Smooth muscle cell (in vitro differentiated cells): ENCODE measurements at regions not wholly inside any gene's neighbourhood (a gene's known extent, or its start where the extent isn't known, plus 50 kb on each side); places are given as distances from the start of the nearest gene placed in this dataset.
"Not testable (repeated sequence)": the region's sequence is repeated elsewhere in the genome, so short reads cannot be mapped to it uniquely, and the experiment has no call there.

Source experiments
- DNase-seq: peaks from one replicate; lab custom pipeline; 2025; ENCODE audit not compliant: unreplicated experiment; lab: John Stamatoyannopoulos, UW
- H2AFZ ChIP-seq: fragments of 200-600 bp; sonication (generic); 2 replicates; pipeline ENCODE4 v1.6.0; 2016; ENCODE audit warnings: antibody characterized with exemption, low read depth, mild to moderate bottlenecking
- H3F3A ChIP-seq: fragments of 200-600 bp; sonication (generic); 2 replicates; pipeline ENCODE4 v1.6.0; 2017; ENCODE audit warnings: antibody characterized with exemption, low read depth
- H3K27ac ChIP-seq: fragments of 200-600 bp; sonication (generic); 2 replicates; pipeline ENCODE4 v1.5.1; 2016; ENCODE audit warnings: low read depth, mild to moderate bottlenecking
- H3K27me3 ChIP-seq: fragments of 200-600 bp; sonication (generic); 2 replicates; pipeline ENCODE4 v1.6.1; 2016; ENCODE audit warnings: low read depth, mild to moderate bottlenecking
- H3K36me3 ChIP-seq: fragments of 200-600 bp; sonication (generic); 2 replicates; pipeline ENCODE4 v1.5.1; 2016; ENCODE audit warnings: low read depth
- H3K4me1 ChIP-seq: fragments of 200-600 bp; sonication (generic); 2 replicates; pipeline ENCODE4 v1.5.1; 2016; ENCODE audit warnings: low read depth
- H3K4me2 ChIP-seq: fragments of 200-600 bp; sonication (generic); 2 replicates; pipeline ENCODE4 v1.6.0; 2016; ENCODE audit warnings: mild to moderate bottlenecking
- H3K4me3 ChIP-seq: fragments of 200-600 bp; sonication (generic); 2 replicates; pipeline ENCODE4 v1.5.1; 2016; ENCODE audit warnings: mild to moderate bottlenecking
- H3K79me2 ChIP-seq: fragments of 200-600 bp; sonication (generic); 2 replicates; pipeline ENCODE4 v1.6.0; 2016; ENCODE audit warnings: low read depth, mild to moderate bottlenecking
- H3K9ac ChIP-seq: fragments of 200-600 bp; sonication (generic); 2 replicates; pipeline ENCODE4 v1.6.0; 2016; ENCODE audit warnings: low read depth
- H3K9me3 ChIP-seq: fragments of 200-600 bp; sonication (generic); replicated peaks from 2 replicates; pipeline ENCODE4 v1.5.1; 2016; ENCODE audit warnings: low read depth
- H4K20me1 ChIP-seq: fragments of 200-600 bp; sonication (generic); 2 replicates; pipeline ENCODE4 v1.6.0; 2016; ENCODE audit warnings: low read depth
- CTCF ChIP-seq: fragments of 200-600 bp; sonication (generic); IDR thresholded peaks from 2 replicates; pipeline ENCODE4 v1.5.1; 2017; ENCODE audit warnings: borderline replicate concordance, mild to moderate bottlenecking, antibody characterized with exemption; ENCODE audit not compliant: insufficient read depth, poor library complexity, severe bottlenecking
- WGBS: methylation state at CpG from one replicate; pipeline ENCODE4 v1.1.7; 2016; ENCODE audit warnings: low lambda C conversion rate; 5-methylcytosine and 5-hydroxymethylcytosine counted together

- Histone ChIP-seq H3F3A (no peaks in the 10 kb centered on the region), H2AFZ (no peak overlapping the region), H3K4me1 (no peaks in the 10 kb centered on the region), H3K36me3 (no peaks in the 10 kb centered on the region), H3K4me2 (no peak overlapping the region), H3K79me2 (no peaks in the 10 kb centered on the region), H3K9me3 (no peaks in the 10 kb centered on the region), H3K9ac (no peak overlapping the region), H3K27me3 (no peaks in the 10 kb centered on the region), H3K27ac (no peak overlapping the region), H4K20me1 (no peaks in the 10 kb centered on the region), H3K4me3 (no peak overlapping the region)
- WGBS = 99% methylated on average over 2 of the region's 2 CpGs
- DNase-seq = no peak
- no peak for TF ChIP-seq CTCF
These were observed 1048.1 kb downstream of the ROBO2 start for GRCh38 chr3:78088006-78088405.

- TF ChIP-seq CTCF = no peak
- Histone ChIP-seq H3K9me3 (no peaks in the 10 kb centered on the region), H4K20me1 (no peaks in the 10 kb centered on the region), H3K4me3 (no peak overlapping the region), H3K4me2 (no peak overlapping the region), H3K9ac (no peak overlapping the region), H3K79me2 (no peaks in the 10 kb centered on the region), H3K36me3 (no peaks in the 10 kb centered on the region), H3K27ac (no peak overlapping the region), H3K4me1 (no peaks in the 10 kb centered on the region), H3K27me3 (no peaks in the 10 kb centered on the region), H3F3A (no peaks in the 10 kb centered on the region), H2AFZ (no peak overlapping the region)
- 99% methylated on average over 3 of the region's 3 CpGs for WGBS
- no peak for DNase-seq
These were observed 1050.5 kb downstream of the ROBO2 start for GRCh38 chr3:78090382-78090781.

GRCh38 chr3:78091478-78092119 is 1051.7 kb downstream of the ROBO2 start:
- 92% methylated on average over 2 of the region's 2 CpGs for WGBS
- no peaks in the 10 kb centered on the region for H3K27me3 ChIP-seq
- no peak overlapping the region for H2AFZ ChIP-seq
- no peaks in the 10 kb centered on the region for H3K4me1 ChIP-seq
- DNase-seq = no peak
- no peaks in the 10 kb centered on the region for H3F3A ChIP-seq
- H3K4me3 ChIP-seq = no peak overlapping the region
- no peak for TF ChIP-seq CTCF
- H3K4me2 ChIP-seq = no peak overlapping the region
- no peak overlapping the region for H3K27ac ChIP-seq
- no peaks in the 10 kb centered on the region for H4K20me1 ChIP-seq
- H3K9me3 ChIP-seq = no peaks in the 10 kb centered on the region
- no peak overlapping the region for H3K9ac ChIP-seq
- H3K79me2 ChIP-seq = no peaks in the 10 kb centered on the region
- H3K36me3 ChIP-seq = no peaks in the 10 kb centered on the region

- H3K4me3 ChIP-seq, DNase-seq: not testable (repeated sequence)
- WGBS = 100% methylated on average over 1 of the region's 1 CpG
These were observed 1052.7 kb downstream of the ROBO2 start for GRCh38 chr3:78092574-78092973.

More at GRCh38 chr3:78092574-78092973, 1052.7 kb downstream of the ROBO2 start:
- not testable (repeated sequence) for H2AFZ ChIP-seq, H3K9me3 ChIP-seq, H3K9ac ChIP-seq, H3K4me2 ChIP-seq, H3K36me3 ChIP-seq, H3F3A ChIP-seq, H3K79me2 ChIP-seq, H3K4me1 ChIP-seq, H3K27me3 ChIP-seq, H4K20me1 ChIP-seq, H3K27ac ChIP-seq
